ENCODE measurements at regions not wholly inside any gene's neighbourhood (a gene's known extent, or its start where the extent isn't known, plus 50 kb on each side); places are given as distances from the start of the nearest gene placed in this dataset.

- no peak for DNase-seq
Observed at GRCh38 chr6:85396159-85396808, 53.6 kb upstream of the NT5E start.

DNA sequence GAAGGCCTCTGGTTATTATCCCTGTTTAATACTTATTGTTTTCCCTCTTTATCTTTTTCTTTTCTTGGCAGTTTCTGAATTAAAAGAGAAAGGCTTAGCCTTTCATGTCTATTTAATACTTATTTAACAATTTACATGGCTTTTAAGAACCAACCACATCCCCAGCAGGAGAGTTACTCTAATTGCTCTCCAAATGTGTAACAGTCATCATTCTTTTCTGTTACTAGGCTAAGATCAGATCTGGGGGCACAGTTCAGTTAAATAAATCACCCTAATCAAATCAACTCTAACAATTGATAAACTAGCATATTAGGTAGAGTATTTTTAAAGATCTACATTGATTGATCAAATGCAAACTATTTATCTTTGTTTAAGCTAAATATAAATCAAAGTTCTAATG is 54.1 kb upstream of the NT5E start:
- no peak for DNase-seq

GRCh38 chr6:85394853-85395538 is 54.9 kb upstream of the NT5E start:
- DNase-seq: peak in 1 of 2 donors; percentile 21

GRCh38 chr6:85394199-85394598 is 55.7 kb upstream of the NT5E start:
- no peak for DNase-seq

DNA sequence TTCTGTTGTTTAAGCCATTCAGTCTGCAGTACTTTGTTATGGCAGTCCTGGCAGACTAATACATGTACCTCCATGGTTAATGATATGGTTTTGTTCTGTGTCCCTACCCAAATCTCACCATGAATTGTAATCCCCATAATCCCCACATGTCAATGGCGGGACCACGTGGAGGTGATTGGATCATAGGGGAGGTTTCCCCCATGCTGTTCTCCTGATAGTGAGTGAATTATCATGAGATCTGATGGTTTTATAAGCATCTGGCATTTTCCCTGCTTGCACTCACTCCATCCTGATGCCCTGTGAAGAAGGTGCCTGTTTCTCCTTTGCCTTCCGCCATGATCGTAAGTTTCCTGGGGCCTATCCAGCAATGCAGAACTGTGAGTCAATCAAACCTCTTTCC is 57.5 kb upstream of the NT5E start:
- DNase-seq: no peak

DNA sequence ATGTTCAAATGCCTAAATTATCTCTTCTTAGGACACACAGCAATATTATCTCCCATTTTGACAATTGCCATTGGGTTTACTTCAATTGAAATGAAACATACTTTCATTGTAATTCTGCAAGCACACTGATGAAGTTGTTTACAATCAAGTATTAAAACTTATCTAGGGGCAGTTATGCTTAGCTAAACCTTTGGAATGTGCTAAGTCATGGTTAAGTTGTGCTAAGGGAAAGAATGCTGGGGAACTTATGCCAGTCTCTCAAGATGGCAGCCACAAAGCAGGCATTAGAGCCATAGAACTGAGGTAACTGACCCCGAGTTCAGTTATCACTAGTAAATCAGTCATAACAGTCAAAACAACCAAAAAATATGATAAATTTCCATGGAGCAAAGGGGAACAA is 59.1 kb upstream of the NT5E start:
- DNase-seq: no peak

GRCh38 chr6:85390105-85390728 is 59.7 kb upstream of the NT5E start:
- DNase-seq: no peak

DNA sequence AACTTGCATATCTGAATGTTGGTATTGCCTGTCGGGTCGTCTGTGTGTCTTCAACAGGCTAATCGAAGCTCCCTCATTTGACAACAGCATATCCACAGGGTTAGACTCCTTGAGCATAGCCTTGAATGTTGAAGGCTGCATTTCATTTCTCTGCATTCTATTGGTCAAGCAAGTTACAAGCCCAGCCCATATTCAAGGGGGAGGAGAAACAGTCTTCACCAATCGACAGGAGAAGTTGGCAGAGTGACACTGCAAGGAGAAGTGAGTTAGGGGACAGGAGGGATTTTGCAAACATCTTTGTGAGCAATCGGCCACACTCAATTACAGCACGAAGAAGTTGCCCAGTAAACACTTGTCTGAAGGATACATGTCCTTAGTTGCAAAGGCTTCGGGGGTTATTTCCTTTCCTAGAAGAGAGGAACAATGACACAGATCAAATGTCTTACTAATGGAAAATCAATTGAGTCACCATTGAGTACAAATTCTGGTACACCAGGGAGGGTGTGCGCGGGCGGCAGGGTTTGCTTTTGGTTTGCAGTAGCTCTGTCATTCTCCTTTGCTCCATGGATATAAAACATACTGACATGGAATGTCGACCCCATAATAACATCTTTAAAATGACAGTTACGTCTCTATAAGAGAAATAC is 60.6 kb upstream of the NT5E start:
- DNase-seq: no peak

- DNase-seq: no peak
Observed at GRCh38 chr6:85388531-85388930, 61.4 kb upstream of the NT5E start.

GRCh38 chr6:85385636-85386315 is 64.1 kb upstream of the NT5E start:
- no peak for DNase-seq

- DNase-seq: no peak
Observed at GRCh38 chr6:85383042-85383441, 66.8 kb upstream of the NT5E start.

GRCh38 chr6:85382541-85382940 is 67.3 kb upstream of the NT5E start:
- no peak for DNase-seq

- DNase-seq: no peak
Observed at GRCh38 chr6:85372915-85373270, 77.0 kb upstream of the NT5E start.

DNA sequence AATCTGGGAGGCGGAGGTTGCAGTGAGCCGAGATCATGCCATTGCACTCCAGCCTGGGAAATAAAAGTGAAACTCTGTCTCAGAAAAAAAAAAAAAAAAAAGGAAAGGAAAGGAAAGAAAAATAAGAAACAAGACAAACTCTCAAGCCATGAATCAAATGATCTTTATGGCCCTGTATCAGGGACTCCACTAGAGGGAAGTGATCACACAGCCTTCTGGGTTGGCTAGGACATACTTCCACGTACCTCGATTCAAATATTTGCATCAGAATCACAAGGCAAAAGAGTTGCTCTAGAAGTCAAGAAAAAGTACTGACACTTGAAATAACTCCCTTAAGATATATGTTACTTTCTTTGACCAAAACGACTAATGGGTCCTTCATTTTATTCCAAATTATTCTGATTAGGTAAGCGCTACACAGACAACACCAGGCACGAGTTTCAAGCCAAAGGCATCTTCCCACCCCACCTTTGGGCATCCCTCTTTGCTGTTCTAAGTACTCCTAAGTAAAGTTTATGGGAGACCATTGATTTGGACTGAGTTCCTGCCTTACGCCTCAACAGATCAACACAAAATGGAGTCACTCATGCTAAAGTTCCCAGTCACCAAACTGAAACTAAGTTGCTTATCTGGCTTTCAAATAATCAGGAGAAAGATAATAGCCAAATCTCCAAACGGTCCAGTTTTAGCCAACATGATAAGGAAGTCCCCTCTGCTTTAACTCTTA is 77.5 kb upstream of the NT5E start:
- DNase-seq: no peak

DNA sequence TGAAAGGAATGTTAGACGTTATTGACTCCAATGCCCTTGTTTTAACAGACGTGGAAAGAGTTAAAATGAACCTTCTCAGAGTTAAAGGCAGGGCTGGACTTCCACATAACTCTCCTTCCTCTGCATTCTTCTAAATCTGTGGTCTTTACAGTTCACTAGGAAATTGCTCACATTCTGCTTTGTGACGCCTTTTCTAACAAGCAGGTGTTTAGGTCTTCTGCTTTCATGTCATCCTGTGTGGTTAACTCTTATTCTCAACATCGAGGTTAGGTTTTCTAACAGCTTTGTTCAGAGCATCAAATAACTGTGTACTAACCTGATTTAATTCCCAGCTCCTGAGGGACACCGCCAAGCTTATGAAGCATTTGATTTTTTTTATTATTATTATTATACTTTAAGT is 81.3 kb upstream of the NT5E start:
- no peak for DNase-seq

- DNase-seq: no peak
Observed at GRCh38 chr6:85364344-85364743, 85.5 kb upstream of the NT5E start.

DNA sequence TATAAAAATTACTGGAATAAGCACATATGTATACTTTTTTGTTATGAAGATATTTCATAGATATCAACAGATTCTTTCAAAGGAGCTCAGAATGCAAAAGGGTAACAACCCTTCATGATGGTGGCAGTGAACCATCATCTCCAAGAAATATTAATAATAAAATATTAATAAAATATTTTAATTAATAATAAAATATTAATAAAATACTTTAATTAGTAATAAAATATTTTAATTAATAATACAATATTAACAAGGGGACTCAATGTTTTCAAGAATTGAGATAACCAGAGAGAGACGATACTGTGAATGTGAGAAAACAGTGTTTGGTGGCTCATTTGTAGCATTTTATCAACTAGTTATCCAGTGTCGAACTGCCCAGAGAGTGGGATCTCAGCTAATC is 86.0 kb upstream of the NT5E start:
- no peak for DNase-seq

GRCh38 chr6:85362652-85363310 is 87.1 kb upstream of the NT5E start:
- DNase-seq: no peak

- DNase-seq: no peak
Observed at GRCh38 chr6:85361643-85362014, 88.3 kb upstream of the NT5E start.

DNA sequence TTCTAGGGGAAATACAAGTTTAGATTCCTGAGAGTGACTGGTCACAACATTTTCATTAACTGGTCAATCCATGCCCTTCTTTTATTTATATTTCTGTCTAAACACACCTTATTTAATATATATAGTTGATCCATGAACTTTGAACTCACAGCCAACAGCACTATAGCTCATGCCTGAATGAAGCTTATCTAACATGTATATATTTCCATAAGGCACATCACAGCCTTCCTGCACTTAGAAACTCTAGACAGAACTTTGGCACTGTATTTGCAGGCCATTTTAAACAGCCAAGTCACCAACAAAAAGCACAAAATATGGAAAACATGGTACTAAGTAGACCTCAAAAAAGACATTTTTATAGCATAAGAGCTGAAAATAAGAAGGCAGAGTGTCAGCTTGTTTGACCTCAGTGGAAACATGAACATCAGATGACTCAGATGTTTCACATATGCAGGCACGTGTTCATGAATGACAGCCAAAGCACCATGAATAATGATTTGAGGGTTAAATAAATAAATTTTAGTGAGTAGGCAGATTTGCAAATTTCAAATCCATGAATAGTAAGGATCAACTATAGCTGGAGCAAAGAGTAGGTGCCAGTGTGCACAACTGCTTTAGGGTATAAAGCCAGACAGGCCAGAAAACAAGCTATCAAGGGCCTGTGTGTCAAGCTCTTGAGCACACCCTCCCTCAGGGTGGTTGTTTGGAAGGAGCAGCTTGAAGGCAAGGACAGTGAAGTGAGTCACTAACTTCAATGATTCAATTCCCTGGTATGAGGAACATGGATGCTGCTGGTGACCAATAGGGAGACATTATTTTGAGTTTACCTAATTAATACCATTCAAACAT is 88.9 kb upstream of the NT5E start:
- DNase-seq: no peak
